Sigmoid colon (tissue), 4 donors: ENCODE measurements at regions not wholly inside any gene's neighbourhood (a gene's known extent, or its start where the extent isn't known, plus 50 kb on each side); places are given as distances from the start of the nearest gene placed in this dataset.

Experiments used
- EP300 ChIP-seq, 4 donors: sonication (generic); formaldehyde crosslinking; IDR thresholded peaks; one replicate each; pipeline ENCODE4 v1.6.1; 2017; ENCODE audit warnings: antibody characterized with exemption in 4 of 4
- POLR2A ChIP-seq, 2 donors: fragments of 450-650 bp; IDR thresholded peaks; one replicate each; pipeline ENCODE4 v1.6.1; 2016; ENCODE audit warnings: antibody characterized with exemption in 2 of 2, mild to moderate bottlenecking in 2 of 2, moderate library complexity in 2 of 2
- POLR2AphosphoS5 ChIP-seq, 4 donors: sonication (generic); formaldehyde crosslinking; IDR thresholded peaks; one replicate each; pipeline ENCODE4 v1.6.1; 2017; ENCODE audit warnings: antibody characterized with exemption in 4 of 4
- TF ChIP-seq, protein P1 (sequence below), 4 experiments: fragments of 450-650 bp in 3 of 4; fragments of 200-600 bp in 1 of 4; IDR thresholded peaks; one replicate each; pipeline ENCODE4 v1.5.1; 2016 to 2019; ENCODE audit warnings: antibody characterized with exemption in 4 of 4, mild to moderate bottlenecking in 3 of 4, moderate library complexity in 2 of 4

DNA sequence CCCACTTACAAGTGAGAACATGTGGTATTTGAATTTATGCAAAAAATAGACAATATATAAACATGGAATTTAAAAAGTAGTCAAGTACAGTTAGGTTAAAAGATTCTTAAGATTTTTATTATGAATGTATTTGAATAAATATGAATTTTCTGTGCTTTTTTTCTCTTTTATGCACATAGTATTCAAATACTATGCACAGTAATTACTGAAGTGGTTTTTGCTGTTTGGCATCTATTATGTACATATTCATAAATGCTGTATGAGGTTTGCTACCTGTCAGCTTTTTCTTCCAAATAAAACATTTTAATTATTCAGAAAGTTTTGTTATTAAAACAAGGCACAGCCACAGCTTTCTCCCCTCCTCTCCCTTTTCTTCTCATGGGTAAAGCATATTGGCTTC, 1272.7 kb downstream of the NSUN3 start:
- TF ChIP-seq EP300 (IDR thresholded peaks at IDR 0.05) (no peak), POLR2A (IDR thresholded peaks at IDR 0.05) (no peak), POLR2AphosphoS5 (IDR thresholded peaks at IDR 0.05) (no peak)
- TF ChIP-seq, protein P1, sequence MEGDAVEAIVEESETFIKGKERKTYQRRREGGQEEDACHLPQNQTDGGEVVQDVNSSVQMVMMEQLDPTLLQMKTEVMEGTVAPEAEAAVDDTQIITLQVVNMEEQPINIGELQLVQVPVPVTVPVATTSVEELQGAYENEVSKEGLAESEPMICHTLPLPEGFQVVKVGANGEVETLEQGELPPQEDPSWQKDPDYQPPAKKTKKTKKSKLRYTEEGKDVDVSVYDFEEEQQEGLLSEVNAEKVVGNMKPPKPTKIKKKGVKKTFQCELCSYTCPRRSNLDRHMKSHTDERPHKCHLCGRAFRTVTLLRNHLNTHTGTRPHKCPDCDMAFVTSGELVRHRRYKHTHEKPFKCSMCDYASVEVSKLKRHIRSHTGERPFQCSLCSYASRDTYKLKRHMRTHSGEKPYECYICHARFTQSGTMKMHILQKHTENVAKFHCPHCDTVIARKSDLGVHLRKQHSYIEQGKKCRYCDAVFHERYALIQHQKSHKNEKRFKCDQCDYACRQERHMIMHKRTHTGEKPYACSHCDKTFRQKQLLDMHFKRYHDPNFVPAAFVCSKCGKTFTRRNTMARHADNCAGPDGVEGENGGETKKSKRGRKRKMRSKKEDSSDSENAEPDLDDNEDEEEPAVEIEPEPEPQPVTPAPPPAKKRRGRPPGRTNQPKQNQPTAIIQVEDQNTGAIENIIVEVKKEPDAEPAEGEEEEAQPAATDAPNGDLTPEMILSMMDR (IDR thresholded peaks at IDR 0.05), result no peak
